RWPE2 (cell line): ENCODE measurements at regions not wholly inside any gene's neighbourhood (a gene's known extent, or its start where the extent isn't known, plus 50 kb on each side); places are given as distances from the start of the nearest gene placed in this dataset.

Experiments used
- ATAC-seq: fragments of 200-7000 bp; cut with Tn5 transposase; 3 replicates; pipeline ENCODE4 v1.9.1; 2021; ENCODE audit warnings: low read depth
- DNase-seq: peaks from one replicate; pipeline ENCODE4 v3.0.0-alpha.2; 2020; ENCODE audit warnings: low spot score
- H3K27ac ChIP-seq: fragments of 450-650 bp; 2 replicates; pipeline ENCODE4 v1.5.1; 2017; ENCODE audit warnings: mild to moderate bottlenecking; ENCODE audit not compliant: poor library complexity, severe bottlenecking
- H3K27me3 ChIP-seq: fragments of 250-450 bp; sonication (Bioruptor Pico); 2 replicates; pipeline ENCODE4 v1.5.1; 2021; ENCODE audit warnings: mild to moderate bottlenecking, moderate library complexity; ENCODE audit not compliant: insufficient read depth, poor library complexity, severe bottlenecking
- H3K36me3 ChIP-seq: fragments of 250-450 bp; sonication (Bioruptor Pico); 2 replicates; pipeline ENCODE4 v1.5.1; 2020; ENCODE audit warnings: low read depth, mild to moderate bottlenecking, moderate library complexity
- H3K4me1 ChIP-seq: fragments of 250-450 bp; sonication (Bioruptor Pico); 2 replicates; pipeline ENCODE4 v1.5.1; 2021; ENCODE audit warnings: mild to moderate bottlenecking, moderate library complexity; ENCODE audit not compliant: insufficient read depth, poor library complexity, severe bottlenecking
- H3K4me3 ChIP-seq: fragments of 250-450 bp; sonication (Bioruptor Pico); 2 replicates; pipeline ENCODE4 v1.5.1; 2021; ENCODE audit warnings: mild to moderate bottlenecking, moderate library complexity; ENCODE audit not compliant: severe bottlenecking
- H3K9me3 ChIP-seq: fragments of 250-450 bp; sonication (Bioruptor Pico); 2 replicates; pipeline ENCODE4 v1.5.1; 2021; ENCODE audit warnings: mild to moderate bottlenecking, moderate library complexity; ENCODE audit not compliant: severe bottlenecking
- TF ChIP-seq, protein P1 (sequence below): fragments of 450-650 bp; IDR thresholded peaks from one replicate; pipeline ENCODE4 v1.5.1; 2017; ENCODE audit warnings: mild to moderate bottlenecking, moderate library complexity; ENCODE audit not compliant: poor library complexity, severe bottlenecking

DNA sequence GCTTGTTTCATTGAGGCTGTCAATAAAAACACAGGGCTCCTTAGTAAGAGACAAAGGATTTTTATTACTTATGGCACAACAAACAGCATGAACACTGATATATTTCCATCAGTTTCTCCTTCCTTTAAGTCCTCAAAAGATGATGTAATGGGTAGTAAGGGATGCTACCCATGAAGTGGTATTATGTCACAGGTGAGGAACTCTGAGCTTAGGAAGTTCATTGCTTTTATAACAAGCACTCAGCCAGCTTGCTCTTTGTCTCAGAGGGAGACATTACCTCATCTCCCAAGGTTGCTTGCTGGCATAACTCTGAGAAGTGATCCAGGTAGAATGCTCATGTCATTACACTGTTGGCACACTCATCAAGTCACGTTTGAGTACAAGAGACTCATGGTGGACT, 287.0 kb upstream of the OR4E1 start:
- no peaks in the 10 kb centered on the region for H3K36me3 ChIP-seq
- no peak overlapping the region for H3K4me3 ChIP-seq
- H3K9me3 ChIP-seq, result no peaks in the 10 kb centered on the region
- no peaks in the 10 kb centered on the region for H3K4me1 ChIP-seq
- ATAC-seq, result no peak
- no peak for DNase-seq
- peaks cover 3% of the 10 kb centered on the region for H3K27me3 ChIP-seq
- no peak overlapping the region for H3K27ac ChIP-seq
- TF ChIP-seq, protein P1, sequence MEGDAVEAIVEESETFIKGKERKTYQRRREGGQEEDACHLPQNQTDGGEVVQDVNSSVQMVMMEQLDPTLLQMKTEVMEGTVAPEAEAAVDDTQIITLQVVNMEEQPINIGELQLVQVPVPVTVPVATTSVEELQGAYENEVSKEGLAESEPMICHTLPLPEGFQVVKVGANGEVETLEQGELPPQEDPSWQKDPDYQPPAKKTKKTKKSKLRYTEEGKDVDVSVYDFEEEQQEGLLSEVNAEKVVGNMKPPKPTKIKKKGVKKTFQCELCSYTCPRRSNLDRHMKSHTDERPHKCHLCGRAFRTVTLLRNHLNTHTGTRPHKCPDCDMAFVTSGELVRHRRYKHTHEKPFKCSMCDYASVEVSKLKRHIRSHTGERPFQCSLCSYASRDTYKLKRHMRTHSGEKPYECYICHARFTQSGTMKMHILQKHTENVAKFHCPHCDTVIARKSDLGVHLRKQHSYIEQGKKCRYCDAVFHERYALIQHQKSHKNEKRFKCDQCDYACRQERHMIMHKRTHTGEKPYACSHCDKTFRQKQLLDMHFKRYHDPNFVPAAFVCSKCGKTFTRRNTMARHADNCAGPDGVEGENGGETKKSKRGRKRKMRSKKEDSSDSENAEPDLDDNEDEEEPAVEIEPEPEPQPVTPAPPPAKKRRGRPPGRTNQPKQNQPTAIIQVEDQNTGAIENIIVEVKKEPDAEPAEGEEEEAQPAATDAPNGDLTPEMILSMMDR, result no peak

DNA sequence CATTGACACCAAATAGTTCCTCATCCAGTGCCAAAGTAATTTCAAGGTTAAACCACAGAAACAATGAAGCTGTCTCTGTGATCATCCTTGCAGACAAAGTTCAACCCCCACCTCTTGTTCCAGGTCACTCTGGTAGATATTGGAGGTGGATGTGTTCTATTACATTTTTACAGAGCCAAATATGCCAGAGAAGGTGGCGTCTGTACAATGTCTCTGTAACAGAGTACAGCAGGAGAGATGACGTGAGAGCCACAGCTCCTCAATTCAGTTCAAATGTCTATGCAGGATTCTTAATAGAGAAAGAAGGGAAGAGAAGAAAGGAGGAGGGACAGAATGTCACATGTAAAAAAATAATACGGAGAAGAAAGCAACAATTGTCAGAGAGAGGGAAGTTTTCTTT, 268.3 kb upstream of the OR4E1 start:
- H3K27ac ChIP-seq, result no peak overlapping the region
- peaks cover 52% of the 10 kb centered on the region for H3K27me3 ChIP-seq
- ATAC-seq (no peak), DNase-seq (no peak)
- H3K36me3 ChIP-seq, result no peaks in the 10 kb centered on the region
- no peaks in the 10 kb centered on the region for H3K9me3 ChIP-seq
- H3K4me1 ChIP-seq, result no peaks in the 10 kb centered on the region
- H3K4me3 ChIP-seq, result no peak overlapping the region
- TF ChIP-seq, protein P1, result no peak

DNA sequence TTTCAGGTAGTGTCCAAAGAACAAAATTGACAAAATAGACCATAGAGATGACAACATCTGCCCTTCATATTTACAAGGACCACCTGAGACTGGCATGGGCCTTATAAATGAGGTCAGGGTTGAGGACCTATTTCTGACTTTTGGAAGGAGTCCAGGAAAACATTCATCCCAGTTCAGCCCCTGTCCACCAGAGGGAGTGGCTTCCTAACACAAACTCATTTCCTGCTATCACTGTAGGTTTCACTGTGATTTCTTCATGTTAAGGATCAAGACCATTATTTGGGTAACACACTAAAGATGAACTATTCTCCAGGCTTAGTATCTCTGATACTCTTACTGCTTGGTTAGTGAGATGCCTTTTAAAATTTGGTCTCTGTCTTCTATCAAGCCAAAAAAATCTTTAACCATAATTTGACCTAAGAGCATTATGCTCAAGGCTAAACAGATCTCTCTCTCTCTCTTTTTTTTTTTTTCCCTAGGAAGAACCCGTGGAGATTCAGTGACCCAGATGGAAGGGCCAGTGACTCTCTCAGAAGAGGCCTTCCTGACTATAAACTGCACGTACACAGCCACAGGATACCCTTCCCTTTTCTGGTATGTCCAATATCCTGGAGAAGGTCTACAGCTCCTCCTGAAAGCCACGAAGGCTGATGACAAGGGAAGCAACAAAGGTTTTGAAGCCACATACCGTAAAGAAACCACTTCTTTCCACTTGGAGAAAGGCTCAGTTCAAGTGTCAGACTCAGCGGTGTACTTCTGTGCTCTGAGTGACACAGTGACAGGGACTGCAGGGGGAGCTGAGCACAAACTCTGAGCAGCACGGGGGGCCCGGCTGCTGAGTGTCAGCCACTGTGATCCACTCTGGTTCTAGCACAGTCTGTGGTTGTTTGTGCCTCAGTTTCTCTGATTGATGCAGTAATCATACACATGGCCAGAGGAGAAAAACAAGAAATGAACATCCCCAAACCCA, 267.6 kb upstream of the OR4E1 start:
- H3K4me1 ChIP-seq, result no peaks in the 10 kb centered on the region
- ATAC-seq, result 0 out of 3 replicates have a peak, but pooled peaks have one; percentile 45
- no peaks in the 10 kb centered on the region for H3K9me3 ChIP-seq
- no peak overlapping the region for H3K27ac ChIP-seq
- TF ChIP-seq, protein P1, result peak; percentile 73
- no peak for DNase-seq
- H3K27me3 ChIP-seq, result peaks cover 50% of the 10 kb centered on the region
- H3K36me3 ChIP-seq, result no peaks in the 10 kb centered on the region
- no peak overlapping the region for H3K4me3 ChIP-seq

DNA sequence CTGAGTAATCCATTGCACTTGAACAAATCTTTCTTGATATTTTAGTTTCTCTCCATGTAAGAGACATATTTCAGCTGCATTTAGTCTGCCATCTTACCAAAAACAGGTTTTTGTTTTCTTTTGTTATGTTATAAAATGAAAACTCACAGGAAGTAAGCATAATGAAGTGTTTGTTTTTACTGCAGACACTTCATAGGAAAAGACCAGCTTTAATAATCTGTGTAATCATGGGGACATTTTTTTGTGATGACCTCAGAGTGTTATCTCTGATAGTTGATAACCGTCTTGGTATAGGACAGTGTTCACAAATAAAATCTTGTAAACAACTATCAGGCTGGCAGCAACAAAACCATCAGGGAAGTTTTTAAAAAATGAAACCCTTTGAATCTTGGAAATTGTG, 266.2 kb upstream of the OR4E1 start:
- Histone ChIP-seq H3K4me3 (no peak overlapping the region), H3K36me3 (no peaks in the 10 kb centered on the region), H3K27me3 (peaks cover 46% of the 10 kb centered on the region), H3K27ac (no peak overlapping the region), H3K4me1 (no peaks in the 10 kb centered on the region), H3K9me3 (no peaks in the 10 kb centered on the region)
- TF ChIP-seq, protein P1, result no peak
- no peak for DNase-seq
- ATAC-seq, result no peak

DNA sequence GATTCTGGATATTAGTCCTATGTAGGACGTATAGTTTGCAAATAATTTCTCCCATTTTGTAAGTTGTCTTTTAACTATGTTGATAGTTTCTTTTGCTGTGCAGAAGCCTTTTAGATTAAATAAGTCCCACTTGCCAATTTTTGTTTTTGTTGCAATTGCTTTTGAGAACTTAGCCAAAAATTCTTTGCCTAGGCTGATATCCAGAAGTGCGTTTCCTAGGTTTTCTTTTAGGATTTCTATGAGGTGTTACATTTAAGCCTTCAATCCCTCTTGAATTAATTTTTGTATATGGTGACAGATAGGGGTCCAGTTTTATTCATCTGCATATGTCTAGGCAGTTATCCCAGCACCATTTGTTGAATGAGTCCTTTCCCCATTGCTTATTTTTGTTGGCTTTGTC, 264.4 kb upstream of the OR4E1 start:
- Histone ChIP-seq H3K9me3 (no peaks in the 10 kb centered on the region), H3K4me3 (no peak overlapping the region), H3K4me1 (no peaks in the 10 kb centered on the region), H3K36me3 (no peaks in the 10 kb centered on the region), H3K27ac (no peak overlapping the region), H3K27me3 (peaks cover 52% of the 10 kb centered on the region)
- no peak for DNase-seq
- TF ChIP-seq, protein P1, result no peak
- ATAC-seq, result no peak
